Activated CD8-positive, alpha-beta T cell treated with anti-CD3 and anti-CD28 coated beads for 36 hours (primary cell): ENCODE measurements at regions not wholly inside any gene's neighbourhood (a gene's known extent, or its start where the extent isn't known, plus 50 kb on each side); places are given as distances from the start of the nearest gene placed in this dataset.
"Not testable (repeated sequence)": the region's sequence is repeated elsewhere in the genome, so short reads cannot be mapped to it uniquely, and the experiment has no call there.

ENCODE experiments used
- ATAC-seq: fragments of 200-7000 bp; cut with Tn5 transposase; one replicate; pipeline ENCODE4 v1.10.0; 2021; ENCODE audit warnings: mild to moderate bottlenecking, moderate library complexity
- CTCF ChIA-PET: fragments of 350-600 bp; sonication (Branson Sonifier 250); formaldehyde crosslinking; loops from one replicate; lab custom pipeline; 2021; ENCODE audit warnings: antibody characterized with exemption; lab: Charles Lee
- POLR2A ChIA-PET: fragments of 350-600 bp; sonication (Branson Sonifier 250); formaldehyde crosslinking; loops from one replicate; lab custom pipeline; 2021; ENCODE audit warnings: antibody characterized with exemption; lab: Charles Lee
- DNase-seq: peaks from one replicate; pipeline ENCODE4 v3.0.0-alpha.2; 2020
- H3K27ac Mint-ChIP-seq: one replicate; pipeline ENCODE4 v1.8.0; 2021; ENCODE audit warnings: mild to moderate bottlenecking, mixed read lengths
- H3K27me3 Mint-ChIP-seq: one replicate; pipeline ENCODE4 v1.8.0; 2021; ENCODE audit warnings: mixed read lengths
- H3K36me3 Mint-ChIP-seq: one replicate; pipeline ENCODE4 v1.8.0; 2021; ENCODE audit warnings: low read depth, mixed read lengths
- H3K4me1 Mint-ChIP-seq: one replicate; pipeline ENCODE4 v1.8.0; 2021; ENCODE audit warnings: low read depth, mixed read lengths
- H3K4me3 Mint-ChIP-seq: one replicate; pipeline ENCODE4 v1.8.0; 2021; ENCODE audit warnings: mild to moderate bottlenecking, moderate library complexity, mixed read lengths
- H3K9me3 Mint-ChIP-seq: one replicate; pipeline ENCODE4 v1.8.0; 2021; ENCODE audit warnings: mixed read lengths
- intact Hi-C: fragments of 100-400 bp; cut with micrococcal nuclease; formaldehyde crosslinking; loops from one replicate; pipeline ENCODE4 v1.10.0; 2022
- TF ChIP-seq, protein P1 (sequence below): fragments of 200-600 bp; IDR thresholded peaks from one replicate; pipeline ENCODE4 v1.8.0; 2022; ENCODE audit warnings: antibody characterized with exemption, mild to moderate bottlenecking

DNA sequence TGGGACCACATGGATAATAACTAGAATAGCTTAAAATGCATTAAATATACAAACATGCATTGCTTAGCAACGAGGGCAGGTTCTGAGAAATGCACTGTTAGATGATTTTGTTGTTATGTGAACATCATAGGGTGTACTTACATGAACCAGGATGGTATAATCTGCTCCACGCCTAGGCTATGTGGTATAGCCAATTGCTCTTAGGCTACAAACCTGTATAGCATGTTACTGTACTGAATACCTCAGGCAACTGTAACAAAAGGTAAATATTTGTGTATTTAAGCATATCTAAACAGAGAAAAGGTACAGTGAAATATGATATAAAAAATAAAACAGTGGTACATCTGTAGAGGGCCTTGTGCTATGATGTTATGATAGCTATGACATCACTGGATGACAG is 169.2 kb upstream of the IL15 start:
- intact Hi-C loops = no loop called here
- TF ChIP-seq, protein P1, sequence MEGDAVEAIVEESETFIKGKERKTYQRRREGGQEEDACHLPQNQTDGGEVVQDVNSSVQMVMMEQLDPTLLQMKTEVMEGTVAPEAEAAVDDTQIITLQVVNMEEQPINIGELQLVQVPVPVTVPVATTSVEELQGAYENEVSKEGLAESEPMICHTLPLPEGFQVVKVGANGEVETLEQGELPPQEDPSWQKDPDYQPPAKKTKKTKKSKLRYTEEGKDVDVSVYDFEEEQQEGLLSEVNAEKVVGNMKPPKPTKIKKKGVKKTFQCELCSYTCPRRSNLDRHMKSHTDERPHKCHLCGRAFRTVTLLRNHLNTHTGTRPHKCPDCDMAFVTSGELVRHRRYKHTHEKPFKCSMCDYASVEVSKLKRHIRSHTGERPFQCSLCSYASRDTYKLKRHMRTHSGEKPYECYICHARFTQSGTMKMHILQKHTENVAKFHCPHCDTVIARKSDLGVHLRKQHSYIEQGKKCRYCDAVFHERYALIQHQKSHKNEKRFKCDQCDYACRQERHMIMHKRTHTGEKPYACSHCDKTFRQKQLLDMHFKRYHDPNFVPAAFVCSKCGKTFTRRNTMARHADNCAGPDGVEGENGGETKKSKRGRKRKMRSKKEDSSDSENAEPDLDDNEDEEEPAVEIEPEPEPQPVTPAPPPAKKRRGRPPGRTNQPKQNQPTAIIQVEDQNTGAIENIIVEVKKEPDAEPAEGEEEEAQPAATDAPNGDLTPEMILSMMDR = no peak
- Mint-ChIP-seq H3K4me3 (no peak overlapping the region), H3K27me3 (no peaks in the 10 kb centered on the region), H3K27ac (no peak overlapping the region), H3K4me1 (no peaks in the 10 kb centered on the region), H3K36me3 (no peaks in the 10 kb centered on the region), H3K9me3 (no peaks in the 10 kb centered on the region)
- POLR2A ChIA-PET = no interaction called here
- DNase-seq (no peak), ATAC-seq (no peak)
- CTCF ChIA-PET = no interaction called here

GRCh38 chr4:141469392-141469791 is 167.0 kb upstream of the IL15 start:
- ChIA-PET CTCF (no interaction called here), POLR2A (no interaction called here)
- ATAC-seq = no peak
- Mint-ChIP-seq H3K9me3 (no peaks in the 10 kb centered on the region), H3K4me1 (no peaks in the 10 kb centered on the region), H3K36me3 (no peaks in the 10 kb centered on the region), H3K27ac (no peak overlapping the region), H3K4me3 (no peak overlapping the region), H3K27me3 (no peaks in the 10 kb centered on the region)
- TF ChIP-seq, protein P1 = no peak
- no peak for DNase-seq
- intact Hi-C loops = no loop called here

DNA sequence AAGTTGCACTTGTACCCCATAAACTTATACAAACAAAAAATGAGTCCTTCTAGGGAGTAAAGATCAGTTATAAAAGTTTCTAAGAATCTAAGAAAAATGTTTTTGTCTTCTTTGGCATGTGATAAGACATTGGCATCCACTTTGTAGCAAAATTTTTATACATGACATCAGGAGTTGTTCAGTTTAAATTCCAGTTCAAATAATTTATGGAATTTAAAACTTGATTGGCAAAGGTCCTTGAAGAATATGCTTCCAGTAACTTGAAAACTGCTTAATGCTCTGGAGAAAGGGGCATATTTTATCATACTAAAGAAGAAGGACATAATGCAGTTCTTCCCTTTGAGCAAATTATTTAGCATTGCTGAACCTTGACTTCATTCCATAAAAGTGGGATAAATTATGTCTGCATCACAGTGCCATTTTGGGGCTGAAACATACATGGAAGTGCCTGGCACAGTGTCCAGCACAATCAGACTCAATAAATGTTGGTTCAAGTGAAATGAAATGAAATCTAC is 163.3 kb upstream of the IL15 start:
- H3K4me3 Mint-ChIP-seq = no peak overlapping the region
- no peaks in the 10 kb centered on the region for H3K4me1 Mint-ChIP-seq
- ChIA-PET CTCF (no interaction called here), POLR2A (no interaction called here)
- TF ChIP-seq, protein P1 = no peak
- H3K36me3 Mint-ChIP-seq = no peaks in the 10 kb centered on the region
- intact Hi-C loops = no loop called here
- DNase-seq (no peak), ATAC-seq (no peak)
- no peaks in the 10 kb centered on the region for H3K27me3 Mint-ChIP-seq
- H3K9me3 Mint-ChIP-seq = no peaks in the 10 kb centered on the region
- no peak overlapping the region for H3K27ac Mint-ChIP-seq

DNA sequence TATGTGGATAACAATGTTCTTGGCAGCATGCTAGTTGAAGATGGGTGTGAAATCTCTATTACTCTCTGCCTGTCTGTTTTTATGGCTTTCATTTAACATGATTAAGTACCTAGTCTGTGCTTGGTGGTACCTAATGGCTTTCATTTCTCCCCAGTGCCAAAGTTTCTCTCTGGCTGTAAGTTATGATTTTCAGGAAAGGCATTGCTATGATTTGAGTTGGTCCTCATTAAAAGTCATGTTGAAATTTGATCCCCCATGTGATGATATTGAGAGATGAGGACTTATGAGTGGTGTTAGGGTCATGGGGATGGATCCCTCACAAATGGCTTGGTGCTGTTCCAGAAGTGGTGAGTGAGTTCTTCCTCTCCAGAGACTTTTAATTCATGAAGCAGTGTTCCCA is 162.4 kb upstream of the IL15 start:
- intact Hi-C loops = no loop called here
- POLR2A ChIA-PET = no interaction called here
- CTCF ChIA-PET = no interaction called here
- no peaks in the 10 kb centered on the region for H3K9me3 Mint-ChIP-seq
- H3K27me3 Mint-ChIP-seq = no peaks in the 10 kb centered on the region
- H3K36me3 Mint-ChIP-seq = no peaks in the 10 kb centered on the region
- DNase-seq (no peak), ATAC-seq (no peak)
- no peak overlapping the region for H3K4me3 Mint-ChIP-seq
- TF ChIP-seq, protein P1 = no peak
- no peaks in the 10 kb centered on the region for H3K4me1 Mint-ChIP-seq
- H3K27ac Mint-ChIP-seq = no peak overlapping the region

- Mint-ChIP-seq H3K4me1 (no peaks in the 10 kb centered on the region), H3K4me3 (no peak overlapping the region), H3K27me3 (no peaks in the 10 kb centered on the region), H3K27ac (no peak overlapping the region), H3K9me3 (peaks cover 12% of the 10 kb centered on the region), H3K36me3 (peaks cover 3% of the 10 kb centered on the region)
- CTCF ChIA-PET = no interaction called here
- ATAC-seq (no peak), DNase-seq (no peak)
- TF ChIP-seq, protein P1 = no peak
- intact Hi-C loops = no loop called here
- POLR2A ChIA-PET = no interaction called here
These were observed 155.4 kb upstream of the IL15 start for GRCh38 chr4:141480950-141481349.

- H3K4me3 Mint-ChIP-seq, H3K27me3 Mint-ChIP-seq, H3K27ac Mint-ChIP-seq, intact Hi-C loops, ATAC-seq, CTCF ChIA-PET, H3K4me1 Mint-ChIP-seq, H3K36me3 Mint-ChIP-seq: not testable (repeated sequence)
- DNase-seq = peak; percentile 4
- POLR2A ChIA-PET = interaction anchor here (0.7 kb wide), 1 partner anchor 834 kb away, joined by 3 read pairs; no protein-coding TSS in a partner anchor
- peaks cover 14% of the 10 kb centered on the region for H3K9me3 Mint-ChIP-seq
These were observed 152.1 kb upstream of the IL15 start for GRCh38 chr4:141484298-141484697.
